A673 (cell line): ENCODE measurements at regions not wholly inside any gene's neighbourhood (a gene's known extent, or its start where the extent isn't known, plus 50 kb on each side); places are given as distances from the start of the nearest gene placed in this dataset.

ENCODE experiments used
- CTCF ChIP-seq: fragments of 300-800, 200-600 bp; sonication (generic); conservative IDR thresholded peaks from 2 replicates; pipeline ENCODE4 v1.5.1; 2017; ENCODE audit warnings: low read depth, mild to moderate bottlenecking, antibody characterized with exemption, low read length, moderate library complexity, mixed read lengths
- EZH2 ChIP-seq: fragments of 200-600 bp; sonication (generic); IDR thresholded peaks from 2 replicates; pipeline ENCODE4 v1.6.1; 2017; ENCODE audit warnings: borderline replicate concordance, low read depth, mild to moderate bottlenecking, mixed read lengths, antibody characterized with exemption, low read length; ENCODE audit not compliant: poor library complexity, severe bottlenecking

- TF ChIP-seq CTCF (no peak), EZH2 (no peak)
Measured at GRCh38 chr14:95387826-95388445, 68.2 kb upstream of the CLMN start.
